HepG2 (cell line): ENCODE measurements at regions not wholly inside any gene's neighbourhood (a gene's known extent, or its start where the extent isn't known, plus 50 kb on each side); places are given as distances from the start of the nearest gene placed in this dataset.

Source experiments
- ATAC-seq: fragments of 200-7000 bp; cut with Tn5 transposase; 3 replicates; pipeline ENCODE4 v1.9.1; 2020; ENCODE audit warnings: mild to moderate bottlenecking, moderate library complexity
- BruUV-seq: library from RNA; stranded (reverse); fragments of 400-500 nt; replicated peaks from 2 replicates; lab custom pipeline; 2021; lab: Mats Ljungman, UMichigan
- CTCF ChIA-PET: fragments of 300-600 bp; formaldehyde crosslinking; extraction: SDS; loops from one replicate; lab custom pipeline; 2021; ENCODE audit warnings: low total read pairs, inconsistent platforms, low intra/inter-chr PET ratio; lab: Yijun Ruan, JAX
- POLR2A ChIA-PET: fragments of 350-600 bp; sonication (Branson Sonifier 250); formaldehyde crosslinking; loops from one replicate; lab custom pipeline; 2020; ENCODE audit warnings: antibody characterized with exemption, inconsistent platforms; lab: Yijun Ruan, JAX
- DNase-seq: peaks from one replicate; pipeline ENCODE4 v3.0.0-alpha.2; 2015; ENCODE audit warnings: low spot score
- FAIRE-seq: peaks from 3 replicates; lab custom pipeline; 2011; peaks lifted over from hg19 to GRCh38; lab: Jason Lieb, UNC
- H2AFZ ChIP-seq: one replicate; pipeline ENCODE4 v1.6.1; 2011; ENCODE audit warnings: low read length, inconsistent platforms
- H3K27ac ChIP-seq: fragments of 300-600 bp; 3 replicates; pipeline ENCODE4 v1.8.0; 2011; ENCODE audit warnings: mixed run types, mild to moderate bottlenecking, mixed read lengths, low read length, inconsistent platforms; ENCODE audit not compliant: insufficient read depth; ENCODE audit errors: extremely low read length
- H3K27me3 ChIP-seq, 2 experiments: fragments of 200-600 bp in 1 of 2; 2 replicates in 1 of 2; 3 replicates in 1 of 2; pipeline versions ENCODE4 v1.6.0 to v1.8.0; 2011; ENCODE audit warnings: low read length in 2 of 2, mild to moderate bottlenecking in 2 of 2, moderate library complexity in 2 of 2, inconsistent platforms in 1 of 2; ENCODE audit not compliant: insufficient read depth in 2 of 2, control insufficient read depth in 1 of 2
- H3K36me3 ChIP-seq, 2 experiments: fragments of 200-600 bp in 1 of 2; replicated peaks in 1 of 2; 2 replicates in 1 of 2; 3 replicates in 1 of 2; pipeline versions ENCODE4 v1.5.1 to v1.8.0; 2011; ENCODE audit warnings: low read length in 2 of 2, inconsistent platforms in 1 of 2; ENCODE audit not compliant: insufficient read depth in 2 of 2, control insufficient read depth in 1 of 2
- H3K4me1 ChIP-seq: 2 replicates; pipeline ENCODE4 v1.5.1; 2012; ENCODE audit warnings: low read length, inconsistent platforms; ENCODE audit not compliant: insufficient read depth
- H3K4me2 ChIP-seq: 2 replicates; pipeline ENCODE4 v1.6.0; 2011; ENCODE audit warnings: low read depth, low read length, inconsistent platforms
- H3K4me3 ChIP-seq, 3 experiments: fragments of 200-600 bp in 1 of 3; sonication (generic), shearing (Covaris generic) in 1 of 3; replicated peaks in 1 of 3; 2 replicates each; pipeline ENCODE4 v1.5.1; 2011 to 2016; ENCODE audit warnings: low read length in 3 of 3, inconsistent platforms in 2 of 3, low read depth in 2 of 3, mild to moderate bottlenecking in 2 of 3, control low read depth in 1 of 3, mixed read lengths in 1 of 3; ENCODE audit not compliant: insufficient read depth in 1 of 3
- H3K79me2 ChIP-seq: one replicate; pipeline ENCODE4 v1.6.1; 2011; ENCODE audit warnings: low read length, inconsistent platforms; ENCODE audit not compliant: insufficient read depth
- H3K9ac ChIP-seq: 2 replicates; pipeline ENCODE4 v1.6.0; 2011; ENCODE audit warnings: mild to moderate bottlenecking, low read depth, low read length, inconsistent platforms; ENCODE audit not compliant: insufficient read depth
- H3K9me3 ChIP-seq: 2 replicates; pipeline ENCODE4 v1.5.1; 2012; ENCODE audit warnings: mild to moderate bottlenecking, low read length
- H4K20me1 ChIP-seq: 2 replicates; pipeline ENCODE4 v1.6.0; 2011; ENCODE audit warnings: inconsistent platforms, mild to moderate bottlenecking, low read length, moderate library complexity; ENCODE audit not compliant: insufficient read depth
- ELF4 ChIP-seq: sonication (generic); formaldehyde crosslinking; IDR thresholded peaks from 2 replicates; pipeline ENCODE4 v1.5.0; 2020; ENCODE audit warnings: missing genetic modification reagents, mild to moderate bottlenecking, moderate library complexity, borderline replicate concordance
- MTF2 ChIP-seq: sonication (generic); formaldehyde crosslinking; IDR thresholded peaks from 2 replicates; pipeline ENCODE4 v1.5.0; 2020; ENCODE audit warnings: missing genetic modification reagents, borderline replicate concordance
- NKX3-1 ChIP-seq: sonication (generic); formaldehyde crosslinking; IDR thresholded peaks from 2 replicates; pipeline ENCODE4 v1.5.0; 2020; ENCODE audit warnings: missing genetic modification reagents
- ZKSCAN1 ChIP-seq: fragments of 150-350 bp; IDR thresholded peaks from 2 replicates; pipeline ENCODE4 v1.6.1; 2014; ENCODE audit warnings: low read length
- ZNF101 ChIP-seq: sonication (generic); formaldehyde crosslinking; IDR thresholded peaks from 2 replicates; pipeline ENCODE4 v1.4.0; 2020; ENCODE audit warnings: mild to moderate bottlenecking, low read depth, missing genetic modification reagents, borderline replicate concordance
- ZNF251 ChIP-seq: sonication (generic); formaldehyde crosslinking; IDR thresholded peaks from 2 replicates; pipeline ENCODE4 v1.9.0; 2021; ENCODE audit warnings: mild to moderate bottlenecking, missing genetic modification reagents
- ZNF891 ChIP-seq: sonication (generic); formaldehyde crosslinking; IDR thresholded peaks from 2 replicates; pipeline ENCODE4 v1.5.0; 2020; ENCODE audit warnings: mild to moderate bottlenecking, missing genetic modification reagents
- WGBS: methylation state at CpG from one replicate; pipeline ENCODE4 v1.1.6; 2017; ENCODE audit warnings: low lambda C conversion rate; 5-methylcytosine and 5-hydroxymethylcytosine counted together
- in situ Hi-C: cut with HindIII; loops from 2 replicates; pipeline ENCODE4 v1.10.0; 2017; ENCODE audit warnings: low pct_unique_long_range_greater_than_20kb; ENCODE audit not compliant: extremely low pct_ligation_motif_present
- intact Hi-C: fragments of 100-400 bp; cut with micrococcal nuclease; formaldehyde crosslinking; loops from one replicate; pipeline ENCODE4 v1.10.0; 2022; ENCODE audit not compliant: unreplicated experiment
- TF ChIP-seq, protein P1 (sequence below): sonication (generic); formaldehyde crosslinking; IDR thresholded peaks from 2 replicates; pipeline ENCODE4 v1.4.0; 2020; ENCODE audit warnings: missing genetic modification reagents
- TF ChIP-seq, protein P2 (sequence below): sonication (generic); formaldehyde crosslinking; IDR thresholded peaks from 2 replicates; pipeline ENCODE4 v1.4.0; 2020; ENCODE audit warnings: low read depth, missing genetic modification reagents
- TF ChIP-seq, protein P3 (sequence below): IDR thresholded peaks from 2 replicates; pipeline ENCODE4 v1.6.1; 2016; ENCODE audit warnings: low read depth, borderline replicate concordance
- TF ChIP-seq, protein P4 (sequence below): IDR thresholded peaks from 2 replicates; pipeline ENCODE4 v1.6.1; 2016; ENCODE audit warnings: low read depth, missing genetic modification reagents, missing compliant biosample characterization
- TF ChIP-seq, protein P5 (sequence below): sonication (generic); formaldehyde crosslinking; IDR thresholded peaks from 2 replicates; pipeline ENCODE4 v1.5.0; 2020; ENCODE audit warnings: missing genetic modification reagents

DNA sequence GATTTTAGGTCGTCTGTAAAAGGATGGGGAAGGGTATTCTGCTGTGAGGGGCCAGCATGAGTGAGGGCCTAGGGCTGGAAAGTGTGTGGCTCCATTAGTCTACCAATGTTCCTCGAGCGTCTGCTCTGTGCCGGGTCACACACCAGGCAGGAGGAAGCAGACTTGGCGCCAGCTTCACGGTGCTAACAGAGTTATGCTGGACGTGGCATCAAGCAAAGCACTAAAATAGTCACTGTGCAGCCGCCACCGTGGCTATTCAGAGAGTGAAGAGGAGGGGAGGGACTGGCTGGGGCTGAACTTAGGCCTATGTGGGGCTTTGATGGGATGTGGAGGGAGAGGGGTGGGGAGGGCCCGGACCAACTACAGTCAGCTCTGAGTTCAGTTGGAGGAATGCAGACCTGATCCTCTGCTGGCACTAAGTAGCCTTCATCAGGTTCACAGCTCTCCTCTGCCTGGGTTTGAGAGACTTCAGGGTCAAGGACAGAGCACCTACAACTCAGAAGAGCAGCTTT lies 83.9 kb upstream of the MSX1 start:
- no TSS peak for BruUV-seq
- DNase-seq (no peak), ATAC-seq (peak; percentile 79), FAIRE-seq (no peak)
- Histone ChIP-seq H3K36me3 (no peaks in the 10 kb centered on the region), H3K27ac (no peak overlapping the region), H3K27me3 (no peaks in the 10 kb centered on the region), H3K9ac (no peak overlapping the region), H2AFZ (no peak overlapping the region), H3K4me3 (no peak overlapping the region), H4K20me1 (no peaks in the 10 kb centered on the region), H3K4me2 (no peak overlapping the region; the same call in 1 of the 2 replicates), H3K4me1 (peaks cover 13% of the 10 kb centered on the region), H3K9me3 (no peaks in the 10 kb centered on the region), H3K79me2 (no peaks in the 10 kb centered on the region)
- ChIA-PET POLR2A (no interaction called here), CTCF (no interaction called here)
- 47% methylated on average over 8 of the region's 10 CpGs for WGBS
- intact Hi-C loops (no loop called here), in situ Hi-C loops (no loop called here)
- TF ChIP-seq, protein P1, sequence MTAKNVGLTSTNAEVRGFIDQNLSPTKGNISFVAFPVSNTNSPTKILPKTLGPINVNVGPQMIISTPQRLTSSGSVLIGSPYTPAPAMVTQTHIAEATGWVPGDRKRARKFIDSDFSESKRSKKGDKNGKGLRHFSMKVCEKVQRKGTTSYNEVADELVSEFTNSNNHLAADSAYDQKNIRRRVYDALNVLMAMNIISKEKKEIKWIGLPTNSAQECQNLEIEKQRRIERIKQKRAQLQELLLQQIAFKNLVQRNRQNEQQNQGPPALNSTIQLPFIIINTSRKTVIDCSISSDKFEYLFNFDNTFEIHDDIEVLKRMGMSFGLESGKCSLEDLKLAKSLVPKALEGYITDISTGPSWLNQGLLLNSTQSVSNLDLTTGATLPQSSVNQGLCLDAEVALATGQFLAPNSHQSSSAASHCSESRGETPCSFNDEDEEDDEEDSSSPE (CRISPR knock-in tag), result no peak
- TF ChIP-seq ZNF101 (CRISPR knock-in tag), result no peak
- TF ChIP-seq ZNF891, result no peak
- no peak for TF ChIP-seq NKX3-1
- TF ChIP-seq ZNF251, result no peak
- TF ChIP-seq MTF2, result no peak
- TF ChIP-seq, protein P2, sequence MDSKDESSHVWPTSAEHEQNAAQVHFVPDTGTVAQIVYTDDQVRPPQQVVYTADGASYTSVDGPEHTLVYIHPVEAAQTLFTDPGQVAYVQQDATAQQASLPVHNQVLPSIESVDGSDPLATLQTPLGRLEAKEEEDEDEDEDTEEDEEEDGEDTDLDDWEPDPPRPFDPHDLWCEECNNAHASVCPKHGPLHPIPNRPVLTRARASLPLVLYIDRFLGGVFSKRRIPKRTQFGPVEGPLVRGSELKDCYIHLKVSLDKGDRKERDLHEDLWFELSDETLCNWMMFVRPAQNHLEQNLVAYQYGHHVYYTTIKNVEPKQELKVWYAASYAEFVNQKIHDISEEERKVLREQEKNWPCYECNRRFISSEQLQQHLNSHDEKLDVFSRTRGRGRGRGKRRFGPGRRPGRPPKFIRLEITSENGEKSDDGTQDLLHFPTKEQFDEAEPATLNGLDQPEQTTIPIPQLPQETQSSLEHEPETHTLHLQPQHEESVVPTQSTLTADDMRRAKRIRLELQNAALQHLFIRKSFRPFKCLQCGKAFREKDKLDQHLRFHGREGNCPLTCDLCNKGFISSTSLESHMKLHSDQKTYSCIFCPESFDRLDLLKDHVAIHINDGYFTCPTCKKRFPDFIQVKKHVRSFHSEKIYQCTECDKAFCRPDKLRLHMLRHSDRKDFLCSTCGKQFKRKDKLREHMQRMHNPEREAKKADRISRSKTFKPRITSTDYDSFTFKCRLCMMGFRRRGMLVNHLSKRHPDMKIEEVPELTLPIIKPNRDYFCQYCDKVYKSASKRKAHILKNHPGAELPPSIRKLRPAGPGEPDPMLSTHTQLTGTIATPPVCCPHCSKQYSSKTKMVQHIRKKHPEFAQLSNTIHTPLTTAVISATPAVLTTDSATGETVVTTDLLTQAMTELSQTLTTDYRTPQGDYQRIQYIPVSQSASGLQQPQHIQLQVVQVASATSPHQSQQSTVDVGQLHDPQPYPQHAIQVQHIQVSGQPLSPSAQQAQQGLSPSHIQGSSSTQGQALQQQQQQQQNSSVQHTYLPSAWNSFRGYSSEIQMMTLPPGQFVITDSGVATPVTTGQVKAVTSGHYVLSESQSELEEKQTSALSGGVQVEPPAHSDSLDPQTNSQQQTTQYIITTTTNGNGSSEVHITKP (CRISPR knock-in tag), result no peak
- TF ChIP-seq, protein P3, sequence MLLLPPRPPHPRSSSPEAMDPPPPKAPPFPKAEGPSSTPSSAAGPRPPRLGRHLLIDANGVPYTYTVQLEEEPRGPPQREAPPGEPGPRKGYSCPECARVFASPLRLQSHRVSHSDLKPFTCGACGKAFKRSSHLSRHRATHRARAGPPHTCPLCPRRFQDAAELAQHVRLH (CRISPR knock-in tag), result no peak
- TF ChIP-seq, protein P4, sequence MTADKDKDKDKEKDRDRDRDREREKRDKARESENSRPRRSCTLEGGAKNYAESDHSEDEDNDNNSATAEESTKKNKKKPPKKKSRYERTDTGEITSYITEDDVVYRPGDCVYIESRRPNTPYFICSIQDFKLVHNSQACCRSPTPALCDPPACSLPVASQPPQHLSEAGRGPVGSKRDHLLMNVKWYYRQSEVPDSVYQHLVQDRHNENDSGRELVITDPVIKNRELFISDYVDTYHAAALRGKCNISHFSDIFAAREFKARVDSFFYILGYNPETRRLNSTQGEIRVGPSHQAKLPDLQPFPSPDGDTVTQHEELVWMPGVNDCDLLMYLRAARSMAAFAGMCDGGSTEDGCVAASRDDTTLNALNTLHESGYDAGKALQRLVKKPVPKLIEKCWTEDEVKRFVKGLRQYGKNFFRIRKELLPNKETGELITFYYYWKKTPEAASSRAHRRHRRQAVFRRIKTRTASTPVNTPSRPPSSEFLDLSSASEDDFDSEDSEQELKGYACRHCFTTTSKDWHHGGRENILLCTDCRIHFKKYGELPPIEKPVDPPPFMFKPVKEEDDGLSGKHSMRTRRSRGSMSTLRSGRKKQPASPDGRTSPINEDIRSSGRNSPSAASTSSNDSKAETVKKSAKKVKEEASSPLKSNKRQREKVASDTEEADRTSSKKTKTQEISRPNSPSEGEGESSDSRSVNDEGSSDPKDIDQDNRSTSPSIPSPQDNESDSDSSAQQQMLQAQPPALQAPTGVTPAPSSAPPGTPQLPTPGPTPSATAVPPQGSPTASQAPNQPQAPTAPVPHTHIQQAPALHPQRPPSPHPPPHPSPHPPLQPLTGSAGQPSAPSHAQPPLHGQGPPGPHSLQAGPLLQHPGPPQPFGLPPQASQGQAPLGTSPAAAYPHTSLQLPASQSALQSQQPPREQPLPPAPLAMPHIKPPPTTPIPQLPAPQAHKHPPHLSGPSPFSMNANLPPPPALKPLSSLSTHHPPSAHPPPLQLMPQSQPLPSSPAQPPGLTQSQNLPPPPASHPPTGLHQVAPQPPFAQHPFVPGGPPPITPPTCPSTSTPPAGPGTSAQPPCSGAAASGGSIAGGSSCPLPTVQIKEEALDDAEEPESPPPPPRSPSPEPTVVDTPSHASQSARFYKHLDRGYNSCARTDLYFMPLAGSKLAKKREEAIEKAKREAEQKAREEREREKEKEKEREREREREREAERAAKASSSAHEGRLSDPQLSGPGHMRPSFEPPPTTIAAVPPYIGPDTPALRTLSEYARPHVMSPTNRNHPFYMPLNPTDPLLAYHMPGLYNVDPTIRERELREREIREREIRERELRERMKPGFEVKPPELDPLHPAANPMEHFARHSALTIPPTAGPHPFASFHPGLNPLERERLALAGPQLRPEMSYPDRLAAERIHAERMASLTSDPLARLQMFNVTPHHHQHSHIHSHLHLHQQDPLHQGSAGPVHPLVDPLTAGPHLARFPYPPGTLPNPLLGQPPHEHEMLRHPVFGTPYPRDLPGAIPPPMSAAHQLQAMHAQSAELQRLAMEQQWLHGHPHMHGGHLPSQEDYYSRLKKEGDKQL (CRISPR knock-in tag), result no peak
- no peak for TF ChIP-seq ZKSCAN1
- TF ChIP-seq, protein P5, sequence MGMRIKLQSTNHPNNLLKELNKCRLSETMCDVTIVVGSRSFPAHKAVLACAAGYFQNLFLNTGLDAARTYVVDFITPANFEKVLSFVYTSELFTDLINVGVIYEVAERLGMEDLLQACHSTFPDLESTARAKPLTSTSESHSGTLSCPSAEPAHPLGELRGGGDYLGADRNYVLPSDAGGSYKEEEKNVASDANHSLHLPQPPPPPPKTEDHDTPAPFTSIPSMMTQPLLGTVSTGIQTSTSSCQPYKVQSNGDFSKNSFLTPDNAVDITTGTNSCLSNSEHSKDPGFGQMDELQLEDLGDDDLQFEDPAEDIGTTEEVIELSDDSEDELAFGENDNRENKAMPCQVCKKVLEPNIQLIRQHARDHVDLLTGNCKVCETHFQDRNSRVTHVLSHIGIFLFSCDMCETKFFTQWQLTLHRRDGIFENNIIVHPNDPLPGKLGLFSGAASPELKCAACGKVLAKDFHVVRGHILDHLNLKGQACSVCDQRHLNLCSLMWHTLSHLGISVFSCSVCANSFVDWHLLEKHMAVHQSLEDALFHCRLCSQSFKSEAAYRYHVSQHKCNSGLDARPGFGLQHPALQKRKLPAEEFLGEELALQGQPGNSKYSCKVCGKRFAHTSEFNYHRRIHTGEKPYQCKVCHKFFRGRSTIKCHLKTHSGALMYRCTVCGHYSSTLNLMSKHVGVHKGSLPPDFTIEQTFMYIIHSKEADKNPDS, result no peak
- TF ChIP-seq ELF4 (CRISPR knock-in tag), result no peak
